Activated CD4-positive, alpha-beta memory T cell treated with anti-CD3 and anti-CD28 coated beads for 36 hours (primary cell): ENCODE measurements at regions not wholly inside any gene's neighbourhood (a gene's known extent, or its start where the extent isn't known, plus 50 kb on each side); places are given as distances from the start of the nearest gene placed in this dataset.

Experiments
- CTCF ChIA-PET: fragments of 350-600 bp; sonication (Branson Sonifier 250); formaldehyde crosslinking; loops from one replicate; lab custom pipeline; 2021; ENCODE audit warnings: antibody characterized with exemption, inconsistent platforms; lab: Charles Lee
- POLR2A ChIA-PET: fragments of 350-600 bp; sonication (Branson Sonifier 250); formaldehyde crosslinking; loops from one replicate; lab custom pipeline; 2021; ENCODE audit warnings: antibody characterized with exemption; lab: Charles Lee
- DNase-seq: peaks from one replicate; pipeline ENCODE4 v3.0.0-alpha.2; 2020
- H3K27ac Mint-ChIP-seq: one replicate; pipeline ENCODE4 v1.8.0; 2021; ENCODE audit warnings: mixed read lengths
- H3K27me3 Mint-ChIP-seq: one replicate; pipeline ENCODE4 v1.8.0; 2021; ENCODE audit warnings: mixed read lengths
- H3K36me3 Mint-ChIP-seq: one replicate; pipeline ENCODE4 v1.8.0; 2021; ENCODE audit warnings: mixed read lengths
- H3K4me1 Mint-ChIP-seq: one replicate; pipeline ENCODE4 v1.8.0; 2021; ENCODE audit warnings: low read depth, mixed read lengths
- H3K4me3 Mint-ChIP-seq: one replicate; pipeline ENCODE4 v1.8.0; 2021; ENCODE audit warnings: mild to moderate bottlenecking, mixed read lengths
- H3K9me3 Mint-ChIP-seq: one replicate; pipeline ENCODE4 v1.8.0; 2021; ENCODE audit warnings: mixed read lengths
- intact Hi-C: fragments of 100-400 bp; cut with micrococcal nuclease; formaldehyde crosslinking; loops from one replicate; pipeline ENCODE4 v1.15.1; 2023

- intact Hi-C loops, result no loop called here
- ChIA-PET POLR2A (no interaction called here), CTCF (no interaction called here)
- H3K9me3 Mint-ChIP-seq, result peaks cover 2% of the 10 kb centered on the region
- no peak overlapping the region for H3K4me3 Mint-ChIP-seq
- no peak for DNase-seq
- H3K27ac Mint-ChIP-seq, result no peak overlapping the region
- H3K27me3 Mint-ChIP-seq, result no peaks in the 10 kb centered on the region
- no peaks in the 10 kb centered on the region for H3K4me1 Mint-ChIP-seq
- H3K36me3 Mint-ChIP-seq, result no peaks in the 10 kb centered on the region
Observed at GRCh38 chr13:73449252-73449651, 390.4 kb downstream of the KLF5 start.

DNA sequence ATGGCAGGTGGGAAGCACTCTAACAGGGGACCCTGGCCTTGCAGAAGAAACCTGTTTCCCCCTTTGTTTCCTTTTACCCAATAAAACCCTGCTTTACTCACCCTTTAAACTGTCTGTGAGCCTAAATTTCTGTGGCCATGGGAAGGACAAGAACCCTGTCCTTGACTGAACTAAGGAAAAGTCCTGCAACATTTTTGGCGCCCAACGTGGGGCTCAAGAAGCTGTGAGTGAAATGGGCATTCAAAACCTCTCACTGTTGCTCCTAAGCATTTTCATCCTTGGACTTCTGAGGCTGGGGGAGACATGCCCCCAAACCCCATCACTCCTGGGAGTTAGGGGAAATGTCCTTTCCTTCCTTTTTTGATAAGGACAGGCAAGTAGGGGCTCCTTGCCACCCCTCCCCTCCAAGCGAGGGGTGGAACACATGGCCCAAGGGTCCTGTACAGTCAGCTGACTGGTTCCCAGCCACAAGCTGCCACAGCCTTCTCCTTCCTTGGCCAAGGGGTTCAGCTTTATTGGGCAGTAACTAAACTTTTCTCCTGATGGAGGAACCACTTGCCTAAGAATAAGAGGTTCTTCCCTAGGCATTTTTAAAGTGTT is 381.6 kb downstream of the KLF5 start:
- Mint-ChIP-seq H3K9me3 (peaks cover 51% of the 10 kb centered on the region), H3K4me1 (no peaks in the 10 kb centered on the region), H3K4me3 (no peak overlapping the region), H3K27ac (no peak overlapping the region), H3K36me3 (peaks cover 22% of the 10 kb centered on the region), H3K27me3 (no peaks in the 10 kb centered on the region)
- DNase-seq, result no peak
- intact Hi-C loops, result no loop called here
- CTCF ChIA-PET, result no interaction called here
- POLR2A ChIA-PET, result no interaction called here

DNA sequence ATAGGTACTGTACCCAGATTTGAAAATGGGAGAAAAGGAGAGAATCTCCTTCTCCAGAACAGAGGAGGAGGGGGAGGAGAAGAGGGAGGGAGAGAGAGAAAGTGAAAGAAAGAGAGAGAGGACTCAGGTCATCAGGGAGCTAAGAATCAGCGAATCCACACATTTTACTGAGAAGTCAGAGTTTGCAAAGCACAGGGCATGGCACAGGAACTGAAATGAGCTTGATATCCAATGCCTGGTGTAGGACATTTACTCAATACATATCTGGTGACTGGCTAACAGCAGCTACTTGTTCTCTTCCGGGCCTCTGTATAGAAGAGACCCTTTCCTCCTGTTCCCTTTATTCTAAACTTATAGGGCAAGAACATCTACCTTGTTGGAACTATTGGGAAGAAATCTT is 375.1 kb downstream of the KLF5 start:
- peaks cover 13% of the 10 kb centered on the region for H3K36me3 Mint-ChIP-seq
- H3K9me3 Mint-ChIP-seq, result peaks cover 19% of the 10 kb centered on the region
- no peak overlapping the region for H3K27ac Mint-ChIP-seq
- DNase-seq, result no peak
- intact Hi-C loops, result no loop called here
- CTCF ChIA-PET, result no interaction called here
- POLR2A ChIA-PET, result no interaction called here
- H3K4me1 Mint-ChIP-seq, result peaks cover 5% of the 10 kb centered on the region
- H3K4me3 Mint-ChIP-seq, result no peak overlapping the region
- H3K27me3 Mint-ChIP-seq, result peaks cover 2% of the 10 kb centered on the region

GRCh38 chr13:73433458-73433857 is 374.7 kb downstream of the KLF5 start:
- H3K4me3 Mint-ChIP-seq, result no peak overlapping the region
- intact Hi-C loops, result no loop called here
- peaks cover 13% of the 10 kb centered on the region for H3K36me3 Mint-ChIP-seq
- no peak overlapping the region for H3K27ac Mint-ChIP-seq
- DNase-seq, result no peak
- ChIA-PET POLR2A (no interaction called here), CTCF (no interaction called here)
- H3K27me3 Mint-ChIP-seq, result peaks cover 2% of the 10 kb centered on the region
- peaks cover 5% of the 10 kb centered on the region for H3K4me1 Mint-ChIP-seq
- peaks cover 19% of the 10 kb centered on the region for H3K9me3 Mint-ChIP-seq

DNA sequence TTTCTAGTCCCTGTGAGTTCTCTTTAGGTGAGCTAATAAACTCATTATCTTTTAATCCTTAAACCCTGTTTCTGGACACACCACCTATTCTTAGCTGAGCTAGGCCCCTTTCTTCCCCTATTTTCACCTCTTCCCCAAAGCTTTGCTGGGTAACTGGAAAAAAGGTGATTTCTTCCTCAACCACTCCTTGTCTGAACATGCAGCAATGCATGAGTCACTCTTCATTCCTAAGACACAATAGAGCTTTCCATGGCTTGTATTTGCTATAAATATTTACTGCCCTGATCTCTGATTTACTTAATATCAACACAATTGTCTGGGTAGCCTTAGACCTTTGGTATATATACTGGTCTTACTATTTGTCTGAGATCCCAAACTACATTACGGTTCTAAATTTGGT is 370.9 kb downstream of the KLF5 start:
- Mint-ChIP-seq H3K4me1 (peaks cover 5% of the 10 kb centered on the region), H3K27ac (no peak overlapping the region), H3K4me3 (no peak overlapping the region), H3K9me3 (no peaks in the 10 kb centered on the region), H3K27me3 (peaks cover 5% of the 10 kb centered on the region), H3K36me3 (peaks cover 1% of the 10 kb centered on the region)
- POLR2A ChIA-PET, result no interaction called here
- intact Hi-C loops, result loop anchor here (10.0 kb wide), 1 partner anchor 805 kb away; no protein-coding TSS in a partner anchor
- DNase-seq, result no peak
- CTCF ChIA-PET, result no interaction called here

- no peak overlapping the region for H3K27ac Mint-ChIP-seq
- H3K27me3 Mint-ChIP-seq, result peaks cover 5% of the 10 kb centered on the region
- peaks cover 3% of the 10 kb centered on the region for H3K4me1 Mint-ChIP-seq
- H3K4me3 Mint-ChIP-seq, result no peak overlapping the region
- peaks cover 1% of the 10 kb centered on the region for H3K36me3 Mint-ChIP-seq
- intact Hi-C loops, result loop anchor here (10.0 kb wide), 1 partner anchor 806 kb away; no protein-coding TSS in a partner anchor
- ChIA-PET POLR2A (no interaction called here), CTCF (no interaction called here)
- DNase-seq, result no peak
- no peaks in the 10 kb centered on the region for H3K9me3 Mint-ChIP-seq
Observed at GRCh38 chr13:73428706-73429105, 369.9 kb downstream of the KLF5 start.

DNA sequence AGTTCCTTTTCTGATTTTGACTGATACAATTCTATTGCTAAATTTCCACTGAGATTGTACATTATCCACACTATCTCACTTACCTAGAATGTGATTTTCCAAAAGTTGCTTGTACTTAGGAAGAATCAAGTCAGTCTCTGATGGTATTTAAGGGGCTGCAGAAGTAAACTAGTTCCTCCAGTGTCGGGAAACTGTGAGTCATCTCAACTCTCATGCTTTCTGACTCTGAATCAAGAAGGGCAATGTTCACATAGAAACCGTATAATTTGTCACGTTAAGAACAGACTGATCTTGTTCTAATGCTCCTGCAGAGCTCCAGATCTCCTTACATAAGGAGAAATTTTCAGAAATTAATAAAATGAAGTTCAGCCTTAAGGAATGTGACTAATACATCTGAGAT is 369.3 kb downstream of the KLF5 start:
- intact Hi-C loops, result loop anchor here (10.0 kb wide), 1 partner anchor 807 kb away; no protein-coding TSS in a partner anchor
- Mint-ChIP-seq H3K36me3 (peaks cover 1% of the 10 kb centered on the region), H3K27me3 (peaks cover 5% of the 10 kb centered on the region), H3K4me3 (no peak overlapping the region), H3K27ac (no peak overlapping the region), H3K4me1 (peaks cover 3% of the 10 kb centered on the region), H3K9me3 (no peaks in the 10 kb centered on the region)
- CTCF ChIA-PET, result no interaction called here
- no peak for DNase-seq
- POLR2A ChIA-PET, result no interaction called here

DNA sequence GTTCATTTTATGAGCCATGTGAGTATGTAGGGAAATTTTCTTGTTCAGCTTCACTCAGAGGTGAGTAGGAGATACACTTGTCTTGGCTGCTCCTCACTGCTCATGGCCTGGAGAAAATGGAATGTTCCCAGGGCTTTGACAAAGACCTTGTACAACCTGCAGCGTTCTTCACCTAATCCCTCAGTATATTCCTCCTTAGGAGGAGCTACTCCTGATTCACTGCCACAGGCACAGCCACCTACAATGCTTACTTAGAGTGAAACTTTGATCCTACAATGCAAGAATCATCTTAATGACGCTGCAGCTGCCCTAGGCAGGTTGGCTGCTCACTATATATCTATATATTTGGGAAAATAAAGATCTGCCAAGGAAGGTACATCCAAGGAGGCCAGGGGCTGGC is 364.2 kb downstream of the KLF5 start:
- peaks cover 8% of the 10 kb centered on the region for H3K4me1 Mint-ChIP-seq
- H3K9me3 Mint-ChIP-seq, result no peaks in the 10 kb centered on the region
- CTCF ChIA-PET, result interaction anchor here (1.1 kb wide), 1 partner anchor 97 kb away, joined by 3 read pairs; no protein-coding TSS in a partner anchor
- H3K36me3 Mint-ChIP-seq, result no peaks in the 10 kb centered on the region
- POLR2A ChIA-PET, result no interaction called here
- H3K27me3 Mint-ChIP-seq, result peaks cover 5% of the 10 kb centered on the region
- intact Hi-C loops, result loop anchor here (5.0 to 10.0 kb wide), 2 partner anchors 196 to 812 kb away; no protein-coding TSS in a partner anchor
- no peak overlapping the region for H3K27ac Mint-ChIP-seq
- H3K4me3 Mint-ChIP-seq, result no peak overlapping the region
- DNase-seq, result no peak

DNA sequence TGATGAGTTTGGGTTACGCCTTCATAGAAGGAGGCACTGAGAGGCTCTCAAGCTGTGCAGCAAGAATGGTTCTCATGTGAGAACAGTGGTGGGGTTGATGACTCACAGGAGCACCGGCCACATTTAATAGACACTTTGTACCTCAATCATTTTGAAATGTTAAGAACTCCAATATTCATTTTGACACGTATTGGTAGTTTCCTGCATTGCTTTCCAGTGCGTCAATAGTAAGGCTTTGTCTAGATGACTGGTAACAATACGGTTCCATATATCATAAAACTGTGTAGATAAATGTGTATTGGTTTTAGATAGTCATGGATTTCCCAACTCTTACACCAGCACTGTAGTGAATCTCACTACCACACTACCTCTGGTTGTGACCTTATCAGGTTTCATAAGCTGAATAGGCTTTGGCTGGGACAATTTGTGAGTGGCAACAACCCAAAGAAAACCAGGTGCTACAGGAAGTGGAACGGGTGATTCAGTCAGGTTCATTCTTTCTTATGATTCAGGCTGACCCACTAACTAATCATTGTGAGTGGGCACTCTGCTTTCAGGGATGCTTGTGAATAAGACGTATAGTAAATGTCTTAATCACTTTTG is 362.6 kb downstream of the KLF5 start:
- CTCF ChIA-PET, result interaction anchor here (0.9 kb wide), 1 partner anchor 580 kb away, joined by 3 read pairs; no protein-coding TSS in a partner anchor
- Mint-ChIP-seq H3K36me3 (no peaks in the 10 kb centered on the region), H3K27me3 (peaks cover 5% of the 10 kb centered on the region), H3K4me3 (no peak overlapping the region), H3K27ac (no peak overlapping the region), H3K4me1 (peaks cover 8% of the 10 kb centered on the region), H3K9me3 (no peaks in the 10 kb centered on the region)
- intact Hi-C loops, result loop anchor here (1.0 to 10.0 kb wide), 8 partner anchors 117 to 813 kb away; partner anchors contain the start of gene KLF5
- POLR2A ChIA-PET, result interaction anchor here (1.0 to 1.7 kb wide), 2 partner anchors 281 to 557 kb away, joined by 3 to 9 read pairs; no protein-coding TSS in a partner anchor
- DNase-seq, result peak; percentile 47

DNA sequence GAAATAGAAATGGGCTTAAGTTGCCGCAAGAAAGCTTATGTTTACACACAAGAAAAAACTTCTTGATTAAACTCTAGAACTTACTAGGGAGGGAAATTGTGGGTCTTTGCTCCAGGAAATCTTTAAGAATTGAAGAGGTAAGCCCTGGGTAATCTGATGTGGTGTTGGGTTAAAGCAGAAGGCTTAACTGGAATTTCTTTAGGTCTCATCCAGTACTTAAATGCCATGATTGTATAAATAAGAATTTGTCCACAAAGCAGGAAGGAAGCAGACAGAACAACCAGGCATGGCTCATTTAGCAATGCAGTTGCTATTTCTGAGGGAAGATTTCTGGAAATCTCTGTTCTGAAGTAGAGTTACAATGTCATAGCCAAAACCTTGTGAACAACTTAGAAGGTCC is 360.4 kb downstream of the KLF5 start:
- H3K4me3 Mint-ChIP-seq, result no peak overlapping the region
- no peak overlapping the region for H3K27ac Mint-ChIP-seq
- intact Hi-C loops, result no loop called here
- H3K36me3 Mint-ChIP-seq, result no peaks in the 10 kb centered on the region
- ChIA-PET POLR2A (no interaction called here), CTCF (no interaction called here)
- DNase-seq, result no peak
- H3K9me3 Mint-ChIP-seq, result no peaks in the 10 kb centered on the region
- H3K27me3 Mint-ChIP-seq, result peaks cover 4% of the 10 kb centered on the region
- H3K4me1 Mint-ChIP-seq, result peaks cover 8% of the 10 kb centered on the region

GRCh38 chr13:73417012-73417615 is 358.3 kb downstream of the KLF5 start:
- ChIA-PET POLR2A (no interaction called here), CTCF (no interaction called here)
- peaks cover 1% of the 10 kb centered on the region for H3K4me1 Mint-ChIP-seq
- no peaks in the 10 kb centered on the region for H3K36me3 Mint-ChIP-seq
- no peaks in the 10 kb centered on the region for H3K9me3 Mint-ChIP-seq
- no peak overlapping the region for H3K4me3 Mint-ChIP-seq
- intact Hi-C loops, result no loop called here
- H3K27ac Mint-ChIP-seq, result no peak overlapping the region
- H3K27me3 Mint-ChIP-seq, result peaks cover 4% of the 10 kb centered on the region
- no peak for DNase-seq

GRCh38 chr13:73416093-73416492 is 357.3 kb downstream of the KLF5 start:
- Mint-ChIP-seq H3K4me3 (no peak overlapping the region), H3K27me3 (peaks cover 6% of the 10 kb centered on the region)
- POLR2A ChIA-PET, result no interaction called here

More at GRCh38 chr13:73416093-73416492, 357.3 kb downstream of the KLF5 start:
- Mint-ChIP-seq H3K9me3 (no peaks in the 10 kb centered on the region), H3K36me3 (no peaks in the 10 kb centered on the region), H3K27ac (no peak overlapping the region), H3K4me1 (no peaks in the 10 kb centered on the region)
- DNase-seq, result no peak
- CTCF ChIA-PET, result no interaction called here
- intact Hi-C loops, result no loop called here
